ENCODE measurements at regions not wholly inside any gene's neighbourhood (a gene's known extent, or its start where the extent isn't known, plus 50 kb on each side); places are given as distances from the start of the nearest gene placed in this dataset.

DNA sequence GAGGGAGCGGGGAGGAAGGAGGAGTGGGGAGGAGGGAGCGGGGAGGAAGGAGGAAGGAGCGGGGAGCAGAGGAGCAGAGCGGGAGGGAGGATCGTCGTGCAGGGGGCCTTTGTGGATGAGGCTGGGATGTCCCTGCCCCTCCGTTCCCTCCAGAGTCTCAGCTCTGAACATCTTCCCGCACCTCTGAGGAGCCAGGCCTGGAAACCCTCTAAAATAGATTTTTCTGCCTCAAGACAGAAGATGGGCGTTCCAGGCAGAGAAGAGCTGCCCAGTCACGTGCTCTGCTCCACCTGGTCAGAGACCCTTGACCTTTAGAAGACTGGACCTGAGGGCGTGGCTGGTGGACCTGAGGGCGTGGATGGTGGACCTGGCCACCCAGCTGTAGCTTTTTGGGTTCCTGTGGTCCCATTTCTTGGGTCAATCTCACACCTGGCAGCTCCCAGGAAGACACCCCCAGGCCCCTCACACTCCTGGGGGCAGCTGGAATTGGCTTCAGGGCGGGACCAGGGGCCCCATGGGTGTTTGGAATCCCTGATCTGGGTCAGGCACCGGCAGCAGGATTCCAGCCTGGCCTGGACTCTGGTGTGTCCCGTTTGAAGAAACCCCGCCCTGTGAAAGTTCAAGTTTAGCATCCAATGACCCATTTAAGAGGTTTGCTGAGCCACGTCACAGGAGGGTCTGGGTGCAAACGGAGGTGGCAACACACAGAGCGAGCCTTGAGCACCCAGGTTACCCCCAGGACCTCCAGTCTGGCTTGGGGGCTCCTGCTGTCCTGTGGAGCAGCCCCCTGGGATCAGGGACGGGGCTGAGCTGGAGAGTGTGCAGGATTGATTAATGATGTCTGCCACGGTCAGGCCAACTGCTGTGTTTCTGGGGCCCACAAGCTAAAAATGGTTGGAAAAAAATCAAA is 96.9 kb upstream of the BHLHE23 start:
- POLR2A ChIA-PET: interaction anchor here (0.6 kb wide), 2 partner anchors 69 to 91 kb away, joined by 3 to 4 read pairs; no protein-coding TSS in a partner anchor

More for the DNA sequence above, 96.9 kb upstream of the BHLHE23 start:
- Histone ChIP-seq H3K4me1 (ENCODE audit: control insufficient read depth, insufficient read depth, low read length) (no peaks in the 10 kb centered on the region; the same call in 1 of the 2 replicates), H3K27me3 (ENCODE audit: control insufficient read depth, insufficient read depth, low read length) (no peaks in the 10 kb centered on the region), H3K36me3 (ENCODE audit: control insufficient read depth, insufficient read depth, low read length) (no peaks in the 10 kb centered on the region), H3K9me3 (ENCODE audit: control insufficient read depth, insufficient read depth, low read depth, low read length) (no peaks in the 10 kb centered on the region), H3K27ac (ENCODE audit: low read length) (no peak overlapping the region), H3K4me3 (ENCODE audit: low read depth in 2 of 2, low read length in 2 of 2) (no peak overlapping the region)
- no peak for DNase-seq (ENCODE audit: low read depth, low spot score)
- CTCF ChIA-PET: interaction anchor here (0.7 kb wide), 1 partner anchor 47 kb away, joined by 3 read pairs; no protein-coding TSS in a partner anchor
- BruUV-seq (replicated peaks): no TSS peak
- no peak for ATAC-seq
- intact Hi-C loops (cut with micrococcal nuclease; ENCODE audit: unreplicated experiment) (no loop called here), in situ Hi-C loops (cut with HindIII; ENCODE audit: low pct_unique_long_range_greater_than_20kb, low sequenced_read_pairs) (no loop called here)
- TF ChIP-seq SIN3A (IDR thresholded peaks at IDR 0.05; ENCODE audit: borderline replicate concordance, insufficient read depth, low read depth, low read length) (no peak), POLR2AphosphoS5 (IDR thresholded peaks at IDR 0.05; ENCODE audit: low read depth, low read length) (no peak), CTCF (IDR thresholded peaks at IDR 0.05) (no peak), TCF7L2 (IDR thresholded peaks at IDR 0.05; ENCODE audit: low read depth, low read length) (no peak), REST (IDR thresholded peaks at IDR 0.05; ENCODE audit: insufficient read depth in 1 of 2, low read depth in 2 of 2, low read length in 1 of 2) (no peak)
